ENCODE measurements at regions not wholly inside any gene's neighbourhood (a gene's known extent, or its start where the extent isn't known, plus 50 kb on each side); places are given as distances from the start of the nearest gene placed in this dataset.

GRCh38 chr6:112568066-112568465, 220.9 kb downstream of the RFPL4B start:
- Histone ChIP-seq H3K27me3 (replicated peaks; ENCODE audit: insufficient read depth, low read length) (no peaks in the 10 kb centered on the region), H3K9me2 (replicated peaks; ENCODE audit: insufficient read depth, low read length) (no peaks in the 10 kb centered on the region), H3K79me2 (ENCODE audit: low read length) (no peaks in the 10 kb centered on the region), H3K27ac (ENCODE audit: low read length) (no peak overlapping the region), H3K4me2 (ENCODE audit: low read depth, low read length) (no peak overlapping the region), H3K9ac (ENCODE audit: low read length) (no peak overlapping the region), H3K36me3 (replicated peaks; ENCODE audit: insufficient read depth, low read length) (no peaks in the 10 kb centered on the region), H2AFZ (ENCODE audit: low read length) (no peak overlapping the region), H3K4me3 (ENCODE audit: low read length) (no peak overlapping the region), H3K4me1 (ENCODE audit: low read length) (no peaks in the 10 kb centered on the region), H4K20me1 (ENCODE audit: insufficient read depth, low read length) (no peaks in the 10 kb centered on the region), H3F3A (ENCODE audit: insufficient read depth, low read length) (no peaks in the 10 kb centered on the region), H3K9me3 (replicated peaks; ENCODE audit: insufficient read depth, low read length) (no peaks in the 10 kb centered on the region)
- no peak for TF ChIP-seq CTCF (IDR thresholded peaks at IDR 0.05; ENCODE audit: low read length)
- TF ChIP-seq EZH2phosphoT487 (IDR thresholded peaks at IDR 0.05; ENCODE audit: low read length): no peak
- no peak for TF ChIP-seq EZH2 (optimal IDR thresholded peaks at IDR 0.05; ENCODE audit: low read depth, low read length)
- DNase-seq: no peak

- no peak for TF ChIP-seq CTCF (IDR thresholded peaks at IDR 0.05; ENCODE audit: low read length)
- no peak for TF ChIP-seq EZH2phosphoT487 (IDR thresholded peaks at IDR 0.05; ENCODE audit: low read length)
- TF ChIP-seq EZH2 (optimal IDR thresholded peaks at IDR 0.05; ENCODE audit: low read depth, low read length): no peak
- no peaks in the 10 kb centered on the region for H3F3A ChIP-seq (ENCODE audit: insufficient read depth, low read length)
Measured at GRCh38 chr6:112571488-112572270, 224.5 kb downstream of the RFPL4B start.

GRCh38 chr6:112574190-112574589, 227.1 kb downstream of the RFPL4B start:
- Histone ChIP-seq H3K9me2 (replicated peaks; ENCODE audit: insufficient read depth, low read length) (no peaks in the 10 kb centered on the region), H3K9ac (ENCODE audit: low read length) (no peak overlapping the region), H4K20me1 (ENCODE audit: insufficient read depth, low read length) (no peaks in the 10 kb centered on the region), H3K79me2 (ENCODE audit: low read length) (no peaks in the 10 kb centered on the region), H3F3A (ENCODE audit: insufficient read depth, low read length) (no peaks in the 10 kb centered on the region), H3K27me3 (replicated peaks; ENCODE audit: insufficient read depth, low read length) (no peaks in the 10 kb centered on the region), H3K4me2 (ENCODE audit: low read depth, low read length) (no peak overlapping the region), H3K9me3 (replicated peaks; ENCODE audit: insufficient read depth, low read length) (no peaks in the 10 kb centered on the region), H3K4me3 (ENCODE audit: low read length) (no peak overlapping the region), H2AFZ (ENCODE audit: low read length) (no peak overlapping the region), H3K4me1 (ENCODE audit: low read length) (no peaks in the 10 kb centered on the region), H3K27ac (ENCODE audit: low read length) (no peak overlapping the region), H3K36me3 (replicated peaks; ENCODE audit: insufficient read depth, low read length) (no peaks in the 10 kb centered on the region)
- no peak for TF ChIP-seq EZH2 (optimal IDR thresholded peaks at IDR 0.05; ENCODE audit: low read depth, low read length)
- TF ChIP-seq CTCF (IDR thresholded peaks at IDR 0.05; ENCODE audit: low read length): no peak
- TF ChIP-seq EZH2phosphoT487 (IDR thresholded peaks at IDR 0.05; ENCODE audit: low read length): no peak
- no peak for DNase-seq

More at GRCh38 chr6:112571488-112572270, 224.5 kb downstream of the RFPL4B start:
- Histone ChIP-seq H3K36me3 (replicated peaks; ENCODE audit: insufficient read depth, low read length) (no peaks in the 10 kb centered on the region), H3K27me3 (replicated peaks; ENCODE audit: insufficient read depth, low read length) (no peaks in the 10 kb centered on the region), H3K4me3 (ENCODE audit: low read length) (no peak overlapping the region), H3K9me3 (replicated peaks; ENCODE audit: insufficient read depth, low read length) (no peaks in the 10 kb centered on the region), H3K4me2 (ENCODE audit: low read depth, low read length) (no peak overlapping the region), H4K20me1 (ENCODE audit: insufficient read depth, low read length) (no peaks in the 10 kb centered on the region), H3K9me2 (replicated peaks; ENCODE audit: insufficient read depth, low read length) (no peaks in the 10 kb centered on the region), H3K27ac (ENCODE audit: low read length) (no peak overlapping the region), H3K4me1 (ENCODE audit: low read length) (no peaks in the 10 kb centered on the region), H2AFZ (ENCODE audit: low read length) (no peak overlapping the region), H3K9ac (ENCODE audit: low read length) (no peak overlapping the region), H3K79me2 (ENCODE audit: low read length) (no peaks in the 10 kb centered on the region)
- DNase-seq: no peak

Data from MM.1S (cell line).